GM19397 (cell line): ENCODE measurements at regions not wholly inside any gene's neighbourhood (a gene's known extent, or its start where the extent isn't known, plus 50 kb on each side); places are given as distances from the start of the nearest gene placed in this dataset.

ENCODE experiments used
- ATAC-seq: cut with Tn5 transposase; IDR thresholded peaks from one replicate; pipeline ENCODE4 v1.9.1; 2021; ENCODE audit warnings: mild to moderate bottlenecking, moderate library complexity; ENCODE audit not compliant: unreplicated experiment

- no peak for ATAC-seq
Measured at GRCh38 chr14:51307551-51307950, 67.5 kb downstream of the TMX1 start.

GRCh38 chr14:51308866-51309265 is 68.8 kb downstream of the TMX1 start:
- ATAC-seq: no peak

GRCh38 chr14:51310505-51310944 is 70.5 kb downstream of the TMX1 start:
- no peak for ATAC-seq

DNA sequence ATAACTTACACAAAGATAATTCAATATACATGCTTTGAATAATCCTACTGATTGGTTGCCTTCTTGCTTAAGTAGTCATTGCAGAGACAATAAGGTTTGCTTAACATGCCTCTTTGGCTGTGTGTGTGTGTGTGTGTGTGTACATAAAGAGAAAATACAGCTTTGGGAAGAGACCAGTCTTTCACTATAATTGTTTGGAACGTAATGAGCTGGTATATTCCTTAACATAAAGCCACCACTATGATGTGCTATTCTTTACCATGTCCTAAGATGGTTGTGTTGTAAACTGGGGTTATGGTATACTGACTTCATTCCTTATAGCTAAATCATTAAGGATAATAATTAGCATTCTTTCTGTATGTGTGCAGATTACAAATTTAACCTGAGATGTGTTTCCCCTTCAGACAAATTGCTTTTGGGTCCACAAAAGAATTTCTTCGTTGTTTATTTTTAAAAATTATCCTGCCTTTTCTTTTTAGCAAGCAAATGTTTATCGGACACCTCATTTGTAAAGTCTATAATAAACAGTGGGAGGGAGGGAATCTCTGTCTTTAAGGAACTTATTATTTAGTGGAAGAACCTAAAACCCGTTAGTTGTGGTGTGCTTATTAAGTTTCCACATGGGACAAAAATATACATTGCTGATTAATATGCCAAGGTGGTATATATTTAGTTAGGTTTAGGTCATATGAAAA is 74.4 kb downstream of the TMX1 start:
- no peak for ATAC-seq

DNA sequence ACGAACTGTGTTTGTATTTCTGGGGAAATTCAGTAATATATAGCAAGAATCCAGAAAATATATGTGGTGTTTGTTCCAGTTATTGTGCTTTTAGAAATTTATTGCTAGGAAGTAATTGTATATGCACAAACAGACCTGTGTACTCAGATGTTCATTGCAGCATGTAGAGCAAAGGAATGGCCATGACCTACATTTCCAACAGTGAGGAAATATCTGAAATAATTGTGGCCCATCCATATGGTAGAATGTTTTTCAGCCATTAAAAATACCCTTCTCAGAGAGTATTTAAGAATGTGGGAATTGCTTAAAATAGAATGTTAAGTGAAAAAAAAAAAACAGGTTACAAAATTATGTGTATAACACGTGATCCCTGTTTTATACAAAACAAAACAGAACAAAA is 77.3 kb downstream of the TMX1 start:
- no peak for ATAC-seq

DNA sequence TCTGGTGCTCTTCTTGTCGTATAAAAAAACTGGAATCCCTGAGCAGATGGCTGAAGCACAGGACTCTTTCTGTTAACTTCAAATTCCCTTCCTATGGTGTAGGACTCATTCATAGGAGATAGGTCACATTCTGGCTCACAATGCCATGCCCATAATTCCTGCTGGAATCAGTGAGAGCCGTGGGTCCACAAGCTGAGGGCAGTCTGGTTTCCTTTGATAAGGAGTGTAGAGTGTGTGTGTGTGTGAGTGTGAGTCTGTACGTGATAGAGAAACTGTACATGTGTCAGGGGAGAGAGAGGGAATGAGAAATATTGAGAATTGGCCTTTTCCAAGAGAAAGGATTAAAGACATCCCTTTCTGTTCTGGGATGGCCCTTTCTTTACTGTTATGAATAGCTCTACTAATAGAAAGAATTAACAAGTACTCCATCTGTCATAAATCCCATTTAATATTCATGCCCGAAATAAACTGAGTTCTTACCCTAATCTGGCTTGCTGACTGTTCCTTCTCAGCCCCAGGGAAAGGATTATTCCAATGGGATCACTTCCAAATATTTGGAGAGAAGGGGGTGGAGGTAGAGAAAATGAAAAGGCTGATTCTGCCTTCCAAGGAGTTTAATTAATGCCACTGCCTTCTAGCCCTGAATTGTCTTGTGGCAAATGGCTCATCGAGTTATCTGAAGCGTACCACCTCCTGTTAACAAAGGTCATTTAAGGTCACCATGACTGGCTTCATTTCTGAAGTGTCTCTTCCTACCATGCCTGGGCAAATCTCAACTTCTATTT is 79.0 kb downstream of the TMX1 start:
- ATAC-seq: no peak

GRCh38 chr14:51321036-51321435 is 81.0 kb downstream of the TMX1 start:
- no peak for ATAC-seq

- ATAC-seq: no peak
Measured at GRCh38 chr14:51323492-51323891, 83.4 kb downstream of the TMX1 start.

- no peak for ATAC-seq
Measured at GRCh38 chr14:51327376-51327775, 87.3 kb downstream of the TMX1 start.

- no peak for ATAC-seq
Measured at GRCh38 chr14:51328064-51328771, 88.2 kb downstream of the TMX1 start.

- ATAC-seq: no peak
Measured at GRCh38 chr14:51328772-51329353, 88.8 kb downstream of the TMX1 start.

- no peak for ATAC-seq
Measured at GRCh38 chr14:51331486-51332367, 91.7 kb downstream of the TMX1 start.

DNA sequence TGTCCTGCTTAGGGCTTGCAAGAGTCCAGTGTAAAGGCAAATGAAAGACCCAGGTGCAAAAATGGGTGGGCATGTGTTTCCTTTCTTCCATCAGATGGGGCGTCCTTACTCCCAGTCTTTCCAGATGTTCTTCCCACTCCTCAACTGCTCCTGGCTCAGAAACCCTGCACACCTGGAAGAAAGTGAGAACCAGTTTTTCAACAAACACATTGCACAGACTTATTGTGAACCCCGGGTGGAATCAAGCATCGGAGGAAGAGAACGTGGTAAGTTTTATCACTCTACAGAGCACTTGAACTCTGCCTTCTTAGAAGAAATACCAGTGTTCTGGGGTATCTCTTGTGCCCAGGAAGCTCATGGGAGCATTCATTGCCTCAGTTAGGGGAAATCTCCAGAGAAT is 93.3 kb downstream of the TMX1 start:
- ATAC-seq: no peak

- no peak for ATAC-seq
Measured at GRCh38 chr14:51333901-51334521, 94.0 kb downstream of the TMX1 start.

- no peak for ATAC-seq
Measured at GRCh38 chr14:51334566-51334965, 94.5 kb downstream of the TMX1 start.

GRCh38 chr14:51335531-51335930 is 95.5 kb downstream of the TMX1 start:
- no peak for ATAC-seq

DNA sequence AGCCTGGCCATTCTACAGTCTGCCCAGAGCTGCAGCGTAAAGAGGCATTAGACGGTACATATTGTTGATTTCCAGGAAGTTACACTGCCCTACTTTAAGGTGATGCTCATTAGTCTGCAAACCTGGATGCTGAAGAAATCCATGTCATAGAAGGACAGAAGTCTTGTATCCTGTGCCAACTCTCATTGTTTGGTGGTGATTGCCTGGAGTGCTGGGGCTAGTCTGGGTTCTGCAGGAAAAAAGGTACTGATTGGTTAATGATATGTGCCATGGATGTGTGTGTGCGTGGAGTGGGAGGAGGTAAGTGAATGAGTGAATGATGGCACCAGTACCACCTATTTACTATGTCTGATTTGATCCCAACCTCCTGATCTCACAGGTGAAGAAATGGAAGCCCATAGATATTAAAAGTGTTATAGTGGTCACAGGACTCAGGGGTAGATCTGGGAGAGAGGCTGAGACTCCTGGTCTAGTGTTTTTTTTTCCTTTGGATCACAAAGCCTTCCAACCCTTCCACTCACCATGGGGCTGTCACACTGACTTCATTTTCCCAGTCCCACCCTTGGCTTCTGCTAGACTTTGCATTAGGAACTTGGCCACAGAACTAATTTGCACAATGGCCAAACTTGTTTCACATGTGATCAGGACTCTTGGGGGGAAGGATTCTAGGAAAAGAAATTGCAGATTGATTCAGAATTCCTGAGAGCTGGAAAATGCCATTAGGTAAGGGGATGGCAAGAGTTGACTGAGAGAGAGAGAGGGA is 96.1 kb downstream of the TMX1 start:
- no peak for ATAC-seq

DNA sequence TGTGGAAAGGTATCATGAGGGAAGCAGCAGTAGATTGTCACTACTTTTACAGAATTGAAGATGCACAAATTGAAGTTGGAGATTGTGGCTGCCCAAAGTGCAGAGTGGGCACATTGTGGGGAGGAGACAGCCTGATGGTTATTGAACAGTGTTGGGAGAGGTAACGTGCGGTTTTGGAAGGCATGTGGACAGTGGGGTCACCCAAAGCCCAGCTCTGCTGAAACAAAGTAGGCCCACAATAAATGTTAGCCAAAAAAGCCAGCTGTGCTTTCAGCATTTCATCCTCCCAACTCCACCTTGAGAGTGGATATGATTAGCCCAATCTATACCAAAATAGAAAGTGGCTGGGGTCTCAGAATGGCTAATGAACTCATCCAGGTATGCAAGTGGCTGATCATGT is 96.7 kb downstream of the TMX1 start:
- no peak for ATAC-seq

GRCh38 chr14:51337520-51337919 is 97.5 kb downstream of the TMX1 start:
- ATAC-seq: no peak
